Esophagus squamous epithelium (tissue), 5 donors: ENCODE measurements at regions not wholly inside any gene's neighbourhood (a gene's known extent, or its start where the extent isn't known, plus 50 kb on each side); places are given as distances from the start of the nearest gene placed in this dataset.

Experiments used
- DNase-seq: peaks from one replicate; lab custom pipeline; 2025; lab: John Stamatoyannopoulos, UW
- H3K27ac ChIP-seq, 4 donors: fragments of 200-600 bp; sonication (generic); one replicate each; pipeline ENCODE4 v1.5.1; 2016 to 2019; ENCODE audit warnings: mild to moderate bottlenecking in 1 of 4
- H3K27me3 ChIP-seq, 4 donors: fragments of 200-600 bp; sonication (generic); 1 replicate in 3 of 4; 2 replicates in 1 of 4; pipeline versions ENCODE4 v1.5.1 to v1.6.0; 2017 to 2021; ENCODE audit warnings: antibody characterized with exemption in 1 of 4
- H3K36me3 ChIP-seq, 3 donors: fragments of 200-600 bp; sonication (generic); one replicate each; pipeline ENCODE4 v1.5.1; 2016 to 2019
- H3K4me1 ChIP-seq, 3 donors: fragments of 200-600 bp; sonication (generic); one replicate each; pipeline ENCODE4 v1.5.1; 2017 to 2019
- H3K4me3 ChIP-seq, 4 donors: fragments of 200-600 bp; sonication (generic); 1 replicate in 3 of 4; 2 replicates in 1 of 4; pipeline ENCODE4 v1.5.1; 2016 to 2019; ENCODE audit warnings: mild to moderate bottlenecking in 2 of 4, moderate library complexity in 1 of 4
- H3K9me3 ChIP-seq, 3 donors: fragments of 200-600 bp; sonication (generic); one replicate each; pipeline ENCODE4 v1.5.1; 2016 to 2019
- POLR2A ChIP-seq, 4 donors: fragments of 450-650 bp; IDR thresholded peaks; one replicate each; pipeline ENCODE4 v1.6.1; 2017; ENCODE audit warnings: antibody characterized with exemption in 4 of 4, mild to moderate bottlenecking in 4 of 4, moderate library complexity in 3 of 4
- WGBS, 2 donors: methylation state at CpG; one replicate each; pipeline ENCODE4 v1.1.5; 2018; 5-methylcytosine and 5-hydroxymethylcytosine counted together
- intact Hi-C: fragments of 100-400 bp; cut with DNase I; formaldehyde crosslinking; loops from one replicate; pipeline ENCODE4 v1.15.0; 2022
- TF ChIP-seq, protein P1 (sequence below), 6 experiments: fragments of 450-650 bp in 4 of 6; fragments of 200-600 bp in 2 of 6; sonication (generic) in 2 of 6; IDR thresholded peaks; one replicate each; pipeline ENCODE4 v1.5.1; 2016 to 2019; ENCODE audit warnings: antibody characterized with exemption in 6 of 6, mild to moderate bottlenecking in 4 of 6, moderate library complexity in 4 of 6
- donor health status: DM: yes; HTN: yes; CAD: no.

DNA sequence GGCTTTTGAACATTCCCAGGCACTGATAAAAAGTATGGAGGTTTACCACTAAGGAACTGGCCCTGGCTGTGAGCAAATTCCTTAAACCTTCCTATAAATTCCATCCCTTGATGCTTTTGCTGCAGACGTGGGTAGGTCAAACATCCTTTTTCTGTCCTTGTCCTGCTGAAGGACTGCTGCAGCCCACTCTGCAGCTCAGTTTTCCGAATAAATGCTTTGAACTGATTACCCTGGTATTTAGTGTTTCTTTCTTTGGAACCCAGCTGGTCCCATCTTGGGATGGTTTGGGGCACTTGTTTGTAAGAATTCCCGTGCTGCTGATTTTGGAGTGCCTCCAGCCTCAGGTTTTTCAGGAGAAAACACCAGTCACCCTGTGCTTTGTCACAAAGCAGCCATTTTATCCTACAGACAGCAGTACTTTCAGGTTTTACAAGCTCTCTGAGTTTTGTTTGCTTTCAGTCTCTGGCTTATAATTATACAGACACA is 815.9 kb downstream of the VGLL3 start:
- Histone ChIP-seq H3K27ac (no peak overlapping the region), H3K36me3 (no peaks in the 10 kb centered on the region), H3K27me3 (no peaks in the 10 kb centered on the region), H3K9me3 (no peaks in the 10 kb centered on the region), H3K4me3 (no peak overlapping the region), H3K4me1 (no peaks in the 10 kb centered on the region)
- TF ChIP-seq, protein P1, sequence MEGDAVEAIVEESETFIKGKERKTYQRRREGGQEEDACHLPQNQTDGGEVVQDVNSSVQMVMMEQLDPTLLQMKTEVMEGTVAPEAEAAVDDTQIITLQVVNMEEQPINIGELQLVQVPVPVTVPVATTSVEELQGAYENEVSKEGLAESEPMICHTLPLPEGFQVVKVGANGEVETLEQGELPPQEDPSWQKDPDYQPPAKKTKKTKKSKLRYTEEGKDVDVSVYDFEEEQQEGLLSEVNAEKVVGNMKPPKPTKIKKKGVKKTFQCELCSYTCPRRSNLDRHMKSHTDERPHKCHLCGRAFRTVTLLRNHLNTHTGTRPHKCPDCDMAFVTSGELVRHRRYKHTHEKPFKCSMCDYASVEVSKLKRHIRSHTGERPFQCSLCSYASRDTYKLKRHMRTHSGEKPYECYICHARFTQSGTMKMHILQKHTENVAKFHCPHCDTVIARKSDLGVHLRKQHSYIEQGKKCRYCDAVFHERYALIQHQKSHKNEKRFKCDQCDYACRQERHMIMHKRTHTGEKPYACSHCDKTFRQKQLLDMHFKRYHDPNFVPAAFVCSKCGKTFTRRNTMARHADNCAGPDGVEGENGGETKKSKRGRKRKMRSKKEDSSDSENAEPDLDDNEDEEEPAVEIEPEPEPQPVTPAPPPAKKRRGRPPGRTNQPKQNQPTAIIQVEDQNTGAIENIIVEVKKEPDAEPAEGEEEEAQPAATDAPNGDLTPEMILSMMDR (IDR thresholded peaks at IDR 0.05) = no peak
- intact Hi-C loops = no loop called here
- no peak for DNase-seq
- WGBS, 2 donors = 15 to 26% methylated on average over 3 of the region's 3 CpGs

DNA sequence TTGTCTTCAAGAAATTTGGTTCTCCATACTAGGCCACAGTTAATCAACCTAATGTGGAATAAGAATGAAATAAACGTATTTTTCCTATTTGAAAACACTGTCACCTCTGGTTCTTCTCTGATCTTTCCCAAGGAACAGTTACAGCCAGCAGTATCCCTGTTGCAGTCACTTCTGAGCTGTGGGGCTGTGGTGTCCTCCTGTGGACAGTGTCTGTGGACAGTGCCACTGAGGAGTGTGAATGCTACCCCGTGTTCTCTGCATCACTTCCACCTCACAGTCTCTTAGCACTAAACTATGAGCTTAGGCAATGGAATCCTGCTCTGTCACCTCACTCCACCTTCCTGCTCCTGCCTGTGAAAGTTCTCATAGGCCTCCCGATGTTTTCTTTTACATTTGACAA is 817.5 kb downstream of the VGLL3 start:
- WGBS, 2 donors = 58 to 71% methylated on average over 3 of the region's 3 CpGs
- no peaks in the 10 kb centered on the region for H3K4me1 ChIP-seq
- no peaks in the 10 kb centered on the region for H3K36me3 ChIP-seq
- no peak overlapping the region for H3K4me3 ChIP-seq
- no peaks in the 10 kb centered on the region for H3K27me3 ChIP-seq
- intact Hi-C loops = no loop called here
- DNase-seq = no peak
- H3K27ac ChIP-seq = no peak overlapping the region
- no peaks in the 10 kb centered on the region for H3K9me3 ChIP-seq
- TF ChIP-seq POLR2A (IDR thresholded peaks at IDR 0.05) = no peak
- TF ChIP-seq, protein P1 (IDR thresholded peaks at IDR 0.05) = no peak

DNA sequence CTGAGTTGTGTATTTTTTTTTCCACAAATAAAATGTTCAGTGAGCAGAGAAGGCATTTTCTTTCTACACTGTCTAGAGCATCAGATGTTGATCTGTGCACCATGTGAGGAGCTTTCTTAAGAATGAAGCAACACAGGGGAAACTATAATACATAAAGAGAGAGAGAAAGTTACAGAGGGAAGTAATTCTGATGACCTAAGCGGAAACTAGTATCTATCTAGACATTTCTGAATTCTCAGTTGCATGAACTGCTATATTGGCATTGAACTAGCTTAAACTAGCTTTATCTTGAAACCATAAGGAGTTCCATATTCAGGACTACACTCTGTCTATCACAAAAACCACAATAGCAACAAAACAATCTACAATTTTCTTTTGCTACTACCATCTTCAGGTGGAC is 822.4 kb downstream of the VGLL3 start:
- no peak for DNase-seq
- H3K9me3 ChIP-seq = no peaks in the 10 kb centered on the region
- WGBS, 2 donors = 84 to 85% methylated on average over 1 of the region's 1 CpG
- H3K36me3 ChIP-seq = no peaks in the 10 kb centered on the region
- H3K4me3 ChIP-seq = no peak overlapping the region
- intact Hi-C loops = no loop called here
- H3K27ac ChIP-seq = no peak overlapping the region
- no peaks in the 10 kb centered on the region for H3K4me1 ChIP-seq
- TF ChIP-seq POLR2A (IDR thresholded peaks at IDR 0.05) = no peak
- TF ChIP-seq, protein P1 (IDR thresholded peaks at IDR 0.05) = no peak
- no peaks in the 10 kb centered on the region for H3K27me3 ChIP-seq

DNA sequence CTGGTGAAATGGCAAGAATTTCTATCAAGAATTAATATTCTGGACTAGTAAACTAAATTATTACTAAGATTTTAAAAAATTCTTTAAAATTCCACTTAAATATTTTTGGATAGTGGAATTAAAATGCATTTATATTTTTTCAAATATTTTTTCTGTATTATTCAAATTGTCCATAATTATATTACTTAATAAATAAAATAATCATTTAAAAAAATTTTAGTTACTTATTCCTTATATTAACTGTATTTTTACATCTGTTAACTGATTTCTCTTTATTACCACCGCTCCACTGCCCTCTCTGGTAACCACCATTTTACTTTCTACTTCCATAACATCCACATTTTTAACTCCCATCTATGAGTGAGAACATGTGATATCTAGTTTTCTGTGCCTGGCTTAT is 828.4 kb downstream of the VGLL3 start:
- no peak overlapping the region for H3K4me3 ChIP-seq
- WGBS, 2 donors = 68 to 81% methylated on average over 1 of the region's 1 CpG
- no peak for DNase-seq
- no peaks in the 10 kb centered on the region for H3K4me1 ChIP-seq
- no peaks in the 10 kb centered on the region for H3K27me3 ChIP-seq
- intact Hi-C loops = no loop called here
- H3K36me3 ChIP-seq = no peaks in the 10 kb centered on the region
- H3K27ac ChIP-seq = no peak overlapping the region
- H3K9me3 ChIP-seq = no peaks in the 10 kb centered on the region
- TF ChIP-seq, protein P1 (IDR thresholded peaks at IDR 0.05) = no peak
- no peak for TF ChIP-seq POLR2A (IDR thresholded peaks at IDR 0.05)

DNA sequence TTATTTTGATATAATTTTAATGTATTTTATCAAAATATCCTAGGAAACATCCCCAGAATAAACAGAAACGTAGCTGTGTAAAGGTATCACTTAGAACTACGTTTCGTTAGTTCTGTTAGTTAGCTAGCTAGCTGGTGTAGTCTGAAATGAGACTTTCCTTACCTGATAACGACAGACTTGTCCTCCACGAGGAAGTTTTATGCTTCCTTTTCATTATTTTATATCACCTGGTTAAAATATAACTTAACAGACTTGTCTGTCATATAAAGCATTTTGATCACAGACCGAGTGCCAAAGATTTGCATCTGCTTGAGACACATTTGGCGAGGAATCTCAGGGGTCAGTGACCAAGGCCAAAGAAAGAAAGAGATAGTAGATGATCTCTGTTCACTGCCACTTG is 829.5 kb downstream of the VGLL3 start:
- Histone ChIP-seq H3K36me3 (no peaks in the 10 kb centered on the region), H3K4me1 (no peaks in the 10 kb centered on the region), H3K27ac (no peak overlapping the region), H3K27me3 (no peaks in the 10 kb centered on the region), H3K4me3 (no peak overlapping the region), H3K9me3 (no peaks in the 10 kb centered on the region)
- TF ChIP-seq, protein P1 (IDR thresholded peaks at IDR 0.05) = no peak
- no peak for TF ChIP-seq POLR2A (IDR thresholded peaks at IDR 0.05)
- WGBS, 2 donors = 69 to 71% methylated on average over 7 of the region's 7 CpGs
- intact Hi-C loops = no loop called here
- DNase-seq = no peak
